Embryonic facial prominence (tissue), 1 donor: ENCODE measurements at regions not wholly inside any gene's neighbourhood (a gene's known extent, or its start where the extent isn't known, plus 50 kb on each side); places are given as distances from the start of the nearest gene placed in this dataset.
"Not testable (repeated sequence)": the region's sequence is repeated elsewhere in the genome, so short reads cannot be mapped to it uniquely, and the experiment has no call there.

Experiments used
- DNase-seq: peaks from one replicate; pipeline ENCODE4 v3.0.0-alpha.2; 2016; ENCODE audit errors: extremely low spot score

GRCh38 chr14:101320396-101320795 is 240.9 kb upstream of the DIO3 start:
- DNase-seq = no peak

- no peak for DNase-seq
These were observed 239.1 kb upstream of the DIO3 start for GRCh38 chr14:101322223-101322622.

DNA sequence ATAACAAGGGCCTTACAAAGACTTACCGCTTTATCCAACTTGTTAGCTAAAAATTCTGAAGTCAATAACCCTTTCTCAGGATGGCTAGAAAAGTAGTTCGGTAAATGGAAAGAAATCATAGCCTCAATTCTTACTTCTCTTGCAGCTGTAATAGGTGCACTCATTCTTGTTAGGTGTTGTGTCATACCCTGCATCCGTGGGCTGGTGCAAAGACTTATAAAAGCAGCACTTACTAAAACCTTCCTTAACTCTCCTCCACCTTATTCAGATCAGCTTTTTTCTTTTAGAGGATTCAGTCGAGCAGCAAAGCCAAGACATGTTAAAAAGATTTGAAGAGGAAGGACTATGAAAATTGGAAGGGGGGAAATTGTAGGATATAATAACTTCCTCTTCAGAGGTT is 238.2 kb upstream of the DIO3 start:
- DNase-seq = no peak

DNA sequence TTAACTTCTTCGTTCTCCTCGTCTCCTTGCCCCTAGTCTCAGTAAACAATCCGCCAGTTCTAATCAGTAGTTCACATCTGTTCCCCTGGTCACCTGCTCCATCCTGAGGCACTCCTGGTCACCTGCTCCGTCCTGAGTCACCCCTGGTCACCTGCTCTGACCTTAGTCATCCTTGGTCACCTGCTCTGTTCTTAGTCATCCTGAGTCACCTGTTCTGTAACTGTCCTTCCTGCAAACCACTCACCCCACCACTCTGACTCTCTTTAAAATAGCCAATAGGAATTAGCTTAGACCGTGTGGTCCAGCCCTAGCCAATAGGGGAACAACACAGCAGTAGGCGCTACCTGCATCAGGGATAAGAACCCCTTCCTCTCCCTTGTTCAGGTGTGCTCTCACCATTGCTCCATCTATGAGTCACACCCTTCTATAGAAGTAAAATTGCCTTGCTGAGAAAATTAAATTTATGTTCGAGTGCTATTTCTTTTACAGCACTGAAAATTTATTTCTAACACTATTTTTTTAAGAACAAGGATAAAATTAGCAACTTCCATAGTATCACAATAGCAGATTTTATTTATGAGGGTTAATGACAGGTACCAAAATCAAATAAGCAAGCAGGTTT is 237.6 kb upstream of the DIO3 start:
- DNase-seq = not testable (repeated sequence)

- no peak for DNase-seq
These were observed 236.0 kb upstream of the DIO3 start for GRCh38 chr14:101325319-101325718.

DNA sequence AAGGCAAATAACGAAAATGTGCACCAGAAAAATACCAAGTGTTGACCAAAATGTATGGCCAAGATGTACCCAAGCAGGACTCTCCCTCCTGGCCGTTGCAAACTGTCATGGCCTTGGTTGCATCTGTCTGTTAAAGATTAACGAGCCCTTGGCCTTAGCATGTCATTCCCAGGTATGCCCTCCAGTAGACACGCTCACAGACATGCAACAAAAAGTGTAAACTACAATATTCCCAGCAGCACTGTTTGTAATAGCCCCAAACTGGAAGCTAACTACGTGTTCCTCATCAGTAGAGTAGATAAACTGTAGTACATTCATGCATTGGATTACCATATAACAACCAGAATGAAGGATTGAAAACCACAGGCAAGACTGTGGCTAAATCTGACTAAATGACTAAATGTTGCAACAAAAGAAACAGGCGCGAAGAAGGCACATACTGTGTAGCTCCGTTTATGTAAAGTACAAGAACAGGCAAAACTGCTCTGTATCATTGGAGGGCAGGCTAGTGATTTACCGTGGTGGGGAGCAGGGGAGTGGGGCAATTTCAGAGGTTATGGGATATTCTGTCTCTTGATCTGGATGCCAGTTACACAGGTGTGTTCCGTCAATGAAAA is 232.8 kb upstream of the DIO3 start:
- DNase-seq = no peak

GRCh38 chr14:101330416-101331140 is 230.7 kb upstream of the DIO3 start:
- no peak for DNase-seq

GRCh38 chr14:101331141-101331525 is 230.2 kb upstream of the DIO3 start:
- DNase-seq = no peak

GRCh38 chr14:101331661-101332169 is 229.6 kb upstream of the DIO3 start:
- no peak for DNase-seq

DNA sequence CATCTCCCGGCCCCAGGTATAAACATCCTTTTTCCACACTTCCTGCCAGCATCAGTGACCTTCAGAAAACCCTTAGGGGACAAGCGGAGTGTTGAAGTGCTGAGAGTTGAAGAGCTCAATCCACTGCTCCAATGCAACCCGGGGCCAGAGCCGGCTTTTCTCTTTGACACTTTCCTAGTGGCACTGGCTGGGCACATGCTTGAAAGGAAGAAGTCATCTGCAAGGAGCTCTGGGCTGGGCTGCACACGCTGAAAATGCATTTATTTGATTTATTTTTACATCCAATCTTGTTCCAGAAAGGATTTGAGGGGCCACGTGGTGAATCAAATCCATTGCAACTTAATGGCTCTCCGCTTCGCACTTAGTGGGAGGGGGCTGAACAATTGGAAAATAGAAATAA is 229.0 kb upstream of the DIO3 start:
- DNase-seq = no peak

- no peak for DNase-seq
These were observed 227.7 kb upstream of the DIO3 start for GRCh38 chr14:101333335-101334280.

DNA sequence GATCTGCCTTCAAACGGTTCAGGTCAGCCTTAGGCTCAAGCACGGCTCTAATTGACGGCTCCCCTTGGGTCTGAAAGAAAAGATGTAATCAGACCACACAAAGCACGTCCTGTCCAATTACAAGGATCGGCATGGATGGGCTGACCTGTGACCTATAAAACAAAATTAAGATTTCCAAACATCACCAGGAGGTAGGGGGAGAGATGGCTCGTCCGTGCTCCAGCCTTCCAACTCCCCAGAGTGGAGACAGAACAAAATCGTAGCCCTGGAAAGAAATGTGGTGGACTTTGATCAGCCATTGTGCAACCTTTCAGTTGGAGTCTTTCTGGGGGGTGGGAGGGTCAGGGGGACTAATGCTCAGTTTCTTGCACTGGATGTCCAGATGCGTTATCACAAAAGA is 226.6 kb upstream of the DIO3 start:
- no peak for DNase-seq

DNA sequence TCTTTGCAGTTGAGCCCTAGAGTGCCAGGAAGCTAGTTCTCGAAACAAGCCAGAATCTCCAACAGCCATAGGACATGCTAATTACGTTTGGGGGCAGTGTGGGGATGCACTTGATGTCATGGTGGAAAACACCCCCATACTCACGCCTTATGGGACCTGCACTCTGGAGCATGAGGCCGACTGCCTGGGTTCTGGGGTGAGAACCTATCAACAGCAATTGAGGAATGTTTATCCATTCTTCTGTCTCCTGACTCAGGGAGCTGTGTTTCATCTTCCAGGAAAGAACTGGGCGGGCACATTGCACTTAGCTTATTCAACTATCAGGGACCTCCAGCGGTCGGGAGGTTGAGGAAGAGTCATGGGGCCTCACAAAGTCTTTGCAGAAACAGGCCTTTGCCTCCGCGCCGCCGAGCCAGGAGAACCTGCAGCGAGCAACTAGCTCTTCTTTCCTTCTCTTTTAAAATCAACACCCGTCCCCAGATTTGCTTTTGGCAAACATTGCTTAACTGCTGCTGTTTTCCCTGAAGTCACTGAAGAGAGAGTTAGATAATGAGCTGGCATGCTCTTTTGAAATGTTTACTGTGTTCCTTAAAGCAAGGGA is 226.1 kb upstream of the DIO3 start:
- no peak for DNase-seq

GRCh38 chr14:101336183-101336582 is 225.1 kb upstream of the DIO3 start:
- DNase-seq = no peak

DNA sequence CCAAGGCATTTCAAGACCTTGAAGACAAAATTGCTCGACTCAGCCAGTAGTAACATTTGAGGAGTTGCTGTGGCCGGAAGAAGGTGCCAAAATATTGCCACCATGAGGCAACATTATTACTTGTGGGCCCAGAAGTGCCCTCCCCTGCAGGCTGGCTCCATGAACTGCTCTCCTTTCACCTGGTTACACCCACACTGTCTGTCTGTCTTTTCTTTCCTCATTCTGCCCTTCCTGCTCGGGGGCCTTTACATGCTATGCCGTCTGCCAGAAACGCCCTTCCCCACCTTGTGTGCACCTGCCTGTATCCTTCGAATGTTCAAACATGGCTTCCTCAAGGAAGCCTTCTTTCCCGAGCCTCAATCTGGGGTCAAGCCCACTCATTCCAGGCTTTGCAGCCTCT is 224.2 kb upstream of the DIO3 start:
- DNase-seq = no peak

- DNase-seq = no peak
These were observed 220.7 kb upstream of the DIO3 start for GRCh38 chr14:101340556-101340955.

GRCh38 chr14:101347893-101348777 is 213.2 kb upstream of the DIO3 start:
- no peak for DNase-seq

GRCh38 chr14:101349108-101349507 is 212.2 kb upstream of the DIO3 start:
- no peak for DNase-seq

DNA sequence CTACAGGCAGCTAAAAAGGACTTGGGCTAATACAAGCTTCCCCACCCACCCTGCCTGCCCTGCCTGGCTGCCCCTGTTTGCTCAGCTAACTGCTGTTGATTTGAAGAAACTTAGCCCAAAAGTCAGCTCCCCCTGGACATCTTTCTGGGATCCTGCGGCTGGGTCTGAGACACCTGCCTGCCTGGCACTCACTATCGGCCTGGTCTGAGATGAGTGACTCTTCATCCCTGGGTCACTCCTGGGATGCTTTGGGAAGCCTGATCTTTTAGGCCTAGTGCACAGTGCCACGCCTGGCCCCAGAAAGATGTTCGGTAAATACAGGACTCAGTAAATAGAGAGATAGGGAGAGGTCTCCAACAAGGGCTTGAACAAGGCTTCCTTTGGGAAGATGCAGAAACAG is 211.3 kb upstream of the DIO3 start:
- DNase-seq = no peak

- no peak for DNase-seq
These were observed 210.6 kb upstream of the DIO3 start for GRCh38 chr14:101350691-101351090.

DNA sequence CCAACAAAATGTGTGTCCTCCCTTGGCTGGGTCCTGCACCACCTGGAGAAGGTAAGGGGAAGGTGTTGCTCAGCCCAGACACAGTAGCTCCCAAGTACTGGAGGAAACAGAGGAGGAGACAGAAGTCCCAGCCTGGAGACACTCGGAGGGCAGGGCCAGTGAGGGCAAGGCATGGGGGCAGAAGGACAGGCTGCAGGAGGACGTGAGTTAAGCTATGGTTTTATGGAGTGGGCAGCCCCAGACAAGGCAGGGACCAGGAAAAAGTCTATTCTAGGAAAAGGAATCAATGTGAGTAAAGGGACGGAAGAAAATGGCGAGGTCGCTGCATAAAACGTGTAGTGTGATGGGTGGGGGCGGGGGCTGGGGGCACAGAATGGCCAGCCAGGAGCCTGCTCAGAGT is 210.1 kb upstream of the DIO3 start:
- DNase-seq = no peak
